OCI-LY3 (cell line): ENCODE measurements at regions not wholly inside any gene's neighbourhood (a gene's known extent, or its start where the extent isn't known, plus 50 kb on each side); places are given as distances from the start of the nearest gene placed in this dataset.
"Not testable (repeated sequence)": the region's sequence is repeated elsewhere in the genome, so short reads cannot be mapped to it uniquely, and the experiment has no call there.

Experiments used
- CTCF ChIP-seq: fragments of 200-600, 300-600 bp; sonication (generic); IDR thresholded peaks from 2 replicates; pipeline ENCODE4 v1.5.1; 2014; ENCODE audit warnings: antibody characterized with exemption, low read length, low read depth
- EZH2phosphoT487 ChIP-seq: fragments of 200-600 bp; shearing (Covaris generic); IDR thresholded peaks from 2 replicates; pipeline ENCODE4 v1.6.1; 2018; ENCODE audit warnings: antibody characterized with exemption, mixed run types, low read depth

GRCh38 chr16:16582916-16583315 lies 204.0 kb downstream of the NPIPA7 start:
- not testable (repeated sequence) for TF ChIP-seq CTCF, EZH2phosphoT487
